ENCODE measurements at regions not wholly inside any gene's neighbourhood (a gene's known extent, or its start where the extent isn't known, plus 50 kb on each side); places are given as distances from the start of the nearest gene placed in this dataset.

GRCh38 chr10:6788731-6789130 is 208.7 kb upstream of the PRKCQ start:
- TF ChIP-seq CTCF (conservative IDR thresholded peaks at IDR 0.05; ENCODE audit: low read depth, low read length) (no peak), EZH2phosphoT487 (IDR thresholded peaks at IDR 0.05; ENCODE audit: borderline replicate concordance, low read length) (no peak), EZH2 (IDR thresholded peaks at IDR 0.05; ENCODE audit: low read length, unreplicated experiment) (no peak)
